AG04450 (cell line): ENCODE measurements at regions not wholly inside any gene's neighbourhood (a gene's known extent, or its start where the extent isn't known, plus 50 kb on each side); places are given as distances from the start of the nearest gene placed in this dataset.
A peak's percentile ranks its signal among the peaks of the same experiment; 100 is the strongest.

Experiments used
- CTCF ChIA-PET: fragments of 300-600, 350-600 bp; formaldehyde crosslinking; extraction: SDS; loops from one replicate; lab custom pipeline; 2022; ENCODE audit warnings: antibody characterized with exemption, inconsistent platforms; lab: Charles Lee
- POLR2A ChIA-PET: fragments of 350-600 bp; formaldehyde crosslinking; extraction: SDS; loops from one replicate; lab custom pipeline; 2021; ENCODE audit warnings: antibody characterized with exemption, inconsistent platforms; lab: Yijun Ruan, JAX
- DNase-seq: peaks from one replicate; pipeline ENCODE4 v3.0.0-alpha.2; 2011; ENCODE audit warnings: low read depth, low spot score
- H3K27ac ChIP-seq: one replicate; pipeline ENCODE4 v1.5.1; 2012; ENCODE audit warnings: low read depth, low read length, control low read depth
- H3K27me3 ChIP-seq: one replicate; pipeline ENCODE4 v1.6.0; 2012; ENCODE audit warnings: low read length; ENCODE audit not compliant: control insufficient read depth, insufficient read depth
- H3K4me3 ChIP-seq: 2 replicates; pipeline ENCODE4 v1.5.1; 2011; ENCODE audit warnings: mild to moderate bottlenecking, low read depth, low read length, control low read depth
- H3K9me3 ChIP-seq: 2 replicates; pipeline ENCODE4 v1.5.1; 2012; ENCODE audit warnings: low read length; ENCODE audit not compliant: control insufficient read depth, insufficient read depth
- TF ChIP-seq, protein P1 (sequence below): IDR thresholded peaks from 2 replicates; pipeline ENCODE4 v1.5.1; 2011; ENCODE audit warnings: low read depth, low read length, control low read depth, inconsistent platforms

DNA sequence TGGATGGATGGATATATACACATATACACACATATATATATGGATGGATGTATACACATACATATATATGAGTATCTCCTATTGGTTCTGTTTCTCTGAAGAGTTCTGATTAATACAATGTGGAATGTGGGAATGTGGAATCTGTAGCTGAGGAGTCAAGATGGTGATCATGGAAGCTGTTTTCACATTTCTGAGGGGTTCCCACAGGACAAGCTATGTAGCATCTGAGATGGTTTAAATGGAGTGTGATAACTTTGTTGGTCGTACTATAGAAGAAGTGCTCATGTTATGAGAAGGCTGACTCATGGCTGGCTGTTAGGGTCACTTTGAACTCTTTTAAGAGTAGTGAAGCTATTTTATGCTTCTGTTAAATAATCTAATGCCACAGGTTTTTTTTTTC, 279.7 kb downstream of the MEIS1 start:
- DNase-seq, result peak; percentile 3
- no peak overlapping the region for H3K27ac ChIP-seq
- POLR2A ChIA-PET, result no interaction called here
- H3K27me3 ChIP-seq, result no peaks in the 10 kb centered on the region
- CTCF ChIA-PET, result interaction anchor here (1.2 kb wide), 1 partner anchor 936 kb away, joined by 3 read pairs; no protein-coding TSS in a partner anchor
- TF ChIP-seq, protein P1, sequence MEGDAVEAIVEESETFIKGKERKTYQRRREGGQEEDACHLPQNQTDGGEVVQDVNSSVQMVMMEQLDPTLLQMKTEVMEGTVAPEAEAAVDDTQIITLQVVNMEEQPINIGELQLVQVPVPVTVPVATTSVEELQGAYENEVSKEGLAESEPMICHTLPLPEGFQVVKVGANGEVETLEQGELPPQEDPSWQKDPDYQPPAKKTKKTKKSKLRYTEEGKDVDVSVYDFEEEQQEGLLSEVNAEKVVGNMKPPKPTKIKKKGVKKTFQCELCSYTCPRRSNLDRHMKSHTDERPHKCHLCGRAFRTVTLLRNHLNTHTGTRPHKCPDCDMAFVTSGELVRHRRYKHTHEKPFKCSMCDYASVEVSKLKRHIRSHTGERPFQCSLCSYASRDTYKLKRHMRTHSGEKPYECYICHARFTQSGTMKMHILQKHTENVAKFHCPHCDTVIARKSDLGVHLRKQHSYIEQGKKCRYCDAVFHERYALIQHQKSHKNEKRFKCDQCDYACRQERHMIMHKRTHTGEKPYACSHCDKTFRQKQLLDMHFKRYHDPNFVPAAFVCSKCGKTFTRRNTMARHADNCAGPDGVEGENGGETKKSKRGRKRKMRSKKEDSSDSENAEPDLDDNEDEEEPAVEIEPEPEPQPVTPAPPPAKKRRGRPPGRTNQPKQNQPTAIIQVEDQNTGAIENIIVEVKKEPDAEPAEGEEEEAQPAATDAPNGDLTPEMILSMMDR, result no peak
- no peaks in the 10 kb centered on the region for H3K9me3 ChIP-seq
- H3K4me3 ChIP-seq, result no peak overlapping the region

DNA sequence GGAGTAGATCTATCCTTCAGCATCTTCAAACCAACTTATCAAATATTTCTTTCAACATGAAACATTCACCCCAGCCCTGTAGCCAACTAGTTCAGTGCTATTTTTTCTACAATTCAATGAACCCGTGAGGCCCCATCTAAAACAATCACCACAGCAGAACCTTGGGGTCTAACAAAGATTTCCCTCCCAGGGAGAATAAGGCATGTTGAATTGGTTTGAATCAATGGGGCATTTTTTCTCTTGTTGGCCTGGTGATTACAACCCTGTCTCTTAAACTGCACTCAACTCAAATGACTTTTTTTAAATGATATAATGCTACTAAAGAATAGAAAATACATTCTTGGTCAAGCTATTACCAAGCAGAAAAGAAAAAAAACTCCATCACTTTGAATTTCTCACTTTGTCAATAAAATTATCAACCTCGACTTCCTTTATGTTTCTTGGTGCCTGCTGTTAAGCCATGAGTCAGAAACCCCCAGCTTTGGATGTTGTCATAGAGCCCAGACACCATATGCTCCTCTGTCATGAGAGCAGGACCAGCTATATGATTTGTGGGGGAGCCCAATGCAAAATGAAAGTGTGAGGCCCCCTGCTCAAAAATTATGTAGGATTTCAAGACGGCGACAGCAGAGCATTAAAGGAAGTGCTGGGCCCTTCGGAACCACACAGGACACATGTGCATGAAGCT, 282.4 kb downstream of the MEIS1 start:
- CTCF ChIA-PET, result no interaction called here

DNA sequence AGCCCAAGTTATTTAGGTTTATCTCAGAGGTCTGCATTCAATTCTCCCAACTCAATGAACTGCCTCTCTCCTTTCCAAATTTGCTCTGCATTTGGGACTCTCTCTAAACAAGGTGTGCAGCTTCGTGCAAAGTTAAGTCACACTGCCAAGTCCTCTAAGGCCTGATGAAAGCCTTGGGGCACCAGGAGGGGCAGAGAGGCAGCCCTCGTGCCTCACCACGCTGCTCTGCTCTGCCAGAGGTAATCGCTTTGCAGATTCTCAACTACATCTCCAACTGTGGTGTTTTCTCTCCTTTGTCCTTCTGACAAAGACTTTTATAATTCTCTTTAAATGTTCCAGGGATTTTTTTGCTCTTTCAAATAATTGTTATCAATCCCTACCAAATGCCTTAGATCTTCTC, 283.0 kb downstream of the MEIS1 start:
- POLR2A ChIA-PET, result no interaction called here
- Histone ChIP-seq H3K4me3 (no peak overlapping the region), H3K9me3 (no peaks in the 10 kb centered on the region), H3K27ac (no peak overlapping the region), H3K27me3 (no peaks in the 10 kb centered on the region)
- no peak for DNase-seq
- TF ChIP-seq, protein P1, result no peak
- CTCF ChIA-PET, result no interaction called here

More for the DNA sequence above, 282.4 kb downstream of the MEIS1 start:
- no peak for DNase-seq
- POLR2A ChIA-PET, result no interaction called here
- Histone ChIP-seq H3K4me3 (no peak overlapping the region), H3K27ac (no peak overlapping the region), H3K9me3 (no peaks in the 10 kb centered on the region), H3K27me3 (no peaks in the 10 kb centered on the region)
- TF ChIP-seq, protein P1, result no peak

DNA sequence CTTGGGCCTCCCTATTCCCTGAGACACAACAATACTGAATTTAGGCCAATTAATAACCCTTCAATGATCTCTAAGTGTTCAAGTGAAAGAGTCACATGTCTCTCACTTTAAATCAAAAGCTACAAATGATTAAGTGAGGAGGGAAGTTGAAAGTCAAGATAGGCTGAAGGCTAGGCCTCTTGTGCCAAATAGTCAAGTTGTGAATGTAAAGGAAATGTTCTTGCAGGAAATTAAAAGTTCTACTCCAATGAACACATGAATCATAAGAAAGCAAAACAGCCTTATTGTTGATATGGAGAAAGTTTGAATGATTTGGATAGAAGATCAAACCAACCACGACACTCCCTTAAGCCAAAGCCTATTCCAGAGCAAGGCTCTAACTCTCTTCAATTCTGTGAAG, 286.9 kb downstream of the MEIS1 start:
- H3K27me3 ChIP-seq, result no peaks in the 10 kb centered on the region
- H3K9me3 ChIP-seq, result no peaks in the 10 kb centered on the region
- H3K4me3 ChIP-seq, result no peak overlapping the region
- ChIA-PET POLR2A (no interaction called here), CTCF (no interaction called here)
- no peak overlapping the region for H3K27ac ChIP-seq
- TF ChIP-seq, protein P1, result no peak
- DNase-seq, result no peak

DNA sequence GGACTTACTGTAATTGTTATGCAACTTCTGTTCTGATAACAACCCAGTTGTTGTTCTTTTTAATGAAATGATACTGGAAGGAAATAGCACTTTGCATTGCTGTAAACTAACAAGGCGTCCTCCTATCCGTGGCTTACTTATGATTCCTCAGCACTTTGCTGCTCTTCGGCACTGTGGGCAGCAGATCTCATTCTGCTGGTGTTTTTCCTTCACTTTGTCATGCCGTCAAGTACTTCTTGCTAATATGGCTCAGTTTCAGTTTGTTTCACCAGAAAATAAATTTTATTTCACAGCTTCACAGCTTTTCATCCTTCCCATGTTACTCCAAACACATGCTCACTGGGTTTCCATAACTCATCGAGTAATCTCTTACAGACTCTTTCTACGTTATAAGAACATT, 289.3 kb downstream of the MEIS1 start:
- CTCF ChIA-PET, result no interaction called here

More for the DNA sequence above, 289.3 kb downstream of the MEIS1 start:
- no peak for DNase-seq
- POLR2A ChIA-PET, result no interaction called here
- no peak overlapping the region for H3K4me3 ChIP-seq
- no peaks in the 10 kb centered on the region for H3K27me3 ChIP-seq
- H3K9me3 ChIP-seq, result no peaks in the 10 kb centered on the region
- H3K27ac ChIP-seq, result no peak overlapping the region
- TF ChIP-seq, protein P1, result no peak
